Fibroblast of skin of right biceps (primary cell): ENCODE measurements at regions not wholly inside any gene's neighbourhood (a gene's known extent, or its start where the extent isn't known, plus 50 kb on each side); places are given as distances from the start of the nearest gene placed in this dataset.

ENCODE experiments used
- DNase-seq: peaks from one replicate; pipeline ENCODE4 v3.0.0-alpha.2; 2013

GRCh38 chr12:61857968-61858367 lies 402.2 kb upstream of the USP15 start:
- no peak for DNase-seq

- DNase-seq, result no peak
These were observed 399.8 kb upstream of the USP15 start for GRCh38 chr12:61860451-61860850.

DNA sequence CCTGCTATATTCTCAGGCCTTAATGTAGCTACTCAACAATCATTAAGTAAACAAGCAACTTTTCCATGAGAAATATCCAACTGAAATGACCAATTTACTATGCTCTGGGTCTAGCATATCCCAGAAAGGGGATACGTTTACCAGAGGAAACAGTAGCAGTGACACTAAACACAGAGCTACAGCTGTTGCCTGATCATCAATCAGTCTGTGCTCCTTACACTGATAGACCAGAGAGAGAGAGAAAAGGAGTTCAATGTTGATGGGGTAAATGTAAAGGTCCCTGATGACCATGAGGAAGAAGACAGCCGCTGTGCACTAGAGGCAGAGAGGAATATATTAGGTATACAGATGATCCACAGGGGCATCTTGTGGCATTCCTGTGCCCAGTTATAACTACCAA lies 397.2 kb upstream of the USP15 start:
- no peak for DNase-seq

DNA sequence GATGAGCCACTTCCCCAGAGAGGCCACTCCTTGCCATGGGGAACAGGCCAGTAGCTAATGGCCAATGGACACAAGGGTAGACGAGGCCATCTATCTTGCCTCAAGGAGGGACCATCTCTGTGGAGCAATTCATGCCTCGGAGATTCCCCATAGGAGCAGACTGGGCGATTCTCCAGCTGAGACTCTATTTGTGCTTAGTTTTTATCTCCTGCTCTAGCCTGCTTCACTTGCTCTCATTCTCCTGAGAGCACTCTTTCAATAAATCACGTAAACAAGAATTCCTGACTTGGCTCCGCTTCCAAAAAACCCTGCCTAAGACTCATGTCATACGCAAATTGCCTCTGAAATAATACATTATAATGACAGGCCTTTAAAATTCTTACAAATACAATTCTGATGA lies 396.4 kb upstream of the USP15 start:
- no peak for DNase-seq

DNA sequence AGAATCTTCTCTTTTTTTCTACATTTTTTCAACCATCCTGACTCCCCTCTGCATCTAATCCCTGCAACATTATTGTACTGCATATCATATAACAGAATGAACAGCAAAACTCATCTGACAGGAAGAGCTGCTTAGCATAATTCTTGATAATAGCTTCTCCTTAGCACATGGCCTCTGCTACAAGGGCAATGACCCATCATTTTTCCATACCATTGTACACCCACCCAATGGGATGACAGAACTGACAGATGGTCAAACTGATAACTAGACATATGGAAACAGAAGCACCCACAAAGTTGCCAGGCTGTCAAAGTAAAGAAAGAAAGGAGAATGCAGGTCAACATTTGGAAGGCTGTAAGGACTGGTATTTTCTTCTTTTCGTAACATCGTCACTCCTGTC lies 390.4 kb upstream of the USP15 start:
- DNase-seq, result no peak

DNA sequence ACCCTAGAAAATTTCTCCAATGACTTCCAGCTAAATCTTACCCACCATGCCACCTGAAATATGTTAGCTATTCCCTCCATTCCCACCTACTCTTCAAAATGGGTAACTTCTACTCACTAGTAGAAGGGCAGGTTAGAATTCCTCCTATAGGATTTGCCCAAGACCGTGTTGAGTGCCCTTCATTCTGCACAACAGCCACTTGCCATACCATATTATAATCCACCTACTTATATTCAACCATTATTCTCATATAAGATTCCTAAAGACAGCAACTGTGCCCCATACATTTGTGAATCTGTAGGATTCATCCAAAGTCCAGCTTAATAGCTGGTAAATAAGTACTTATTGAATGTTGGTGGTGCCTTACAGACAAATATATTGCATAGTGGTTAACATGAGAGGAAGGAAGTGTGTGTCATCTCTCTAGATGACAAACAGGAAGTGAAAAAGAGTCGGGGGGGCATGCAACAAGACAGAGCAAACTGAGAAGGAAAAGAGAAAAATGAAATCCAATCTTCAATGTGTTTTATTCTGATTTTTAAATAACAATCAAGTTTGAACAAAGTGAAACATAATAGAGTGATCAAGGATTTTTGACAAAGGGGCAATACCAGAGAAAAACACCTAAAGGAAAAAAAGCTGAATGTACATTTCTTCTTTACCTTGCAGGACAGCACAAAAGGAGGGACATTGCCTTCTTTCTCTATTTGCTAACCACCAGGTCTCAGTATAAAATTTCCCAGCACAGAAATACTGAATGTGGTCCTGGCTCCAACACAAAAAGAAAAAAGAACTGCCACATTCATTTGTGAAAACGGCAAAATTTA lies 389.3 kb upstream of the USP15 start:
- DNase-seq, result peak; percentile 15

GRCh38 chr12:61871485-61871810 lies 388.8 kb upstream of the USP15 start:
- no peak for DNase-seq

DNA sequence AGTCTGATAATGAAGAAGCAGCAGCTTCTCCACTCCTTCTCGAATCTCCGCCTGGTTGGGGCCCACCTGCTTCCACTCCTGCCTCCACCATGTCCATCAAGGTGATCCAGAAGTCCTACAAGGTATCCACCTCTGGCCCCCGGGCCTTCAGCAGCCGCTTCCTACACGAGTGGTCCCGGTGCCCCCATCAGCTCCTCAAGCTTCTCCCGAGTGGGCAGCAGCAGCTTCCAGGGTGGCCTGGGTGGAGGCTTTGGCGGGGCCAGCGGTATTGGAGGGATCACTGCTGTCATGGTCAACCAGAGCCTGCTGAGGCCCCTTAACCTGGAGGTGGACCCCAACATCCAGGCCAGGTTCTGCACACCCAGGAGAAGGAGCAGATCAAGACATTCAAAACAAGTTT lies 381.0 kb upstream of the USP15 start:
- DNase-seq, result no peak

DNA sequence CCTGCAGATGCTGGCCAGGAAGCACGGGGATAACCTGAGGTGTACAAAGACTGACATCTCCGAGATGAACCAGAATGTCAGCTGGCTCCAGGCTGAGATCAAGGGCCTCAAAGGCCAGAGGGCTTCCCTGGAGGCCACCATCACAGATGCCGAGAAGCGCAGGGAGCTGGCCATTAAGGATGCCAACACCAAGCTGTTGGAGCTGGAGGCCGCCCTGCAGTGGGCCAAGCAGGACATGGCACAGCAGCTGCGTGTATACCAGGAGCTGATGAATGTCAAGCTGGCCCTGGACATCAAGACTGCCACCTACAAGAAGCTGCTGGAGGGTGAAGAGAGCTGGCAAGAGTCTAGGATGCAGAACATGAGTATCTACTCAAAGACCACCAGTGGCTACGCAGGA lies 380.0 kb upstream of the USP15 start:
- DNase-seq, result no peak

DNA sequence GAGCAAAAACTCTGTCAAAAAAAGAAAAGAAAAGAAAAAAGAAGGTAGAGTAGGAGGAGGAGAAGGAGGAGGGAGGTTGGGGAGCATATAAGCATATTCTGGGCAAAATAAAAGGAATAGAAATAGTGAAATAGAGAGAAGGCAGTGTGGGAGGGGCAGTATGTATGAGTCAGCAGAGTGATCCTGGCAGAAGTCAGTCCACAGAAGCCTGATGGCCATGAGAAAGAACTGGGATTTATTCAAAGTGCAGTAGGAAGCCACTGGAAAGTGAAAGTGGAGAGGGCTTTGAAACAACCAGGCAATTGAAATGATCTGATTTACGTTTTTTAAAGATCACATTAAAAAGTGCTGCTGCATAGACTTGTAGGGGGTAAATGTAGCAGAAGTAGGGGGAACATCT lies 368.6 kb upstream of the USP15 start:
- peak; percentile 3 for DNase-seq

DNA sequence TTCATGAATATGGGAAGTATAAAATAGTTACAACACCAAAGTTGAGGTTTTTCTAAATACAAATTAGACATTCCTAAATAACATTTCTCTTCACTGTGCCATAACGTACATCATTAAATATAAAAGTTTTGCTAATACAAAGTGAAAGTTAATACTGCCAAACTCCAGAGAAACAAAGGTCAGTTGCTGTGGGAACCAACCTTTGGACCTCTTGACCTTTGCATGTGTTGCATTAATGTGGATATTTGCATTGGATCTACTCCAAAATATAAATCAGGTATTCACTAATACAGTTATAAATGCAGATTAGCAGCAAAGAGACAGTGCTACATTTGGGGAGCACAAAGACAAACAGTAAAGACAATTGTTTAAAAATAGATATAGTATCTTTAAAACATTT lies 366.0 kb upstream of the USP15 start:
- DNase-seq, result no peak

DNA sequence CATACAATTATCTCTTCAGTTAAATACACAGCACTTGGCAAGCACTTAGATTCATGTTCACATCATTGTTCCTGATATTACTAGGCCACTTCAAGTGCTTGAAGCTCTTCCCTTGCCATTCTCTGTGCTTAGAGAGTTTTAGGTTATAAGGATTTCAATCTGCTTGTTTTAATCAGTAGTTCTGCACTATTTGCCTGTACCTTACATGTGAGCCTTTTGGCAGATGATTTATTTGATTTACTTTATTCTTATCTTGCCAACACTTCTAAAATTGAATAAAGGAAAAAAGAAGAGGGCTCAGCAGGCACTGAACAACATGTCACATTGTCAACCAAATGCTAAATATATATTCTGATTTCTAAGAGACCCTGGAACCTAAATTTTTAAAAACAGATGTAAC lies 363.8 kb upstream of the USP15 start:
- DNase-seq, result no peak

DNA sequence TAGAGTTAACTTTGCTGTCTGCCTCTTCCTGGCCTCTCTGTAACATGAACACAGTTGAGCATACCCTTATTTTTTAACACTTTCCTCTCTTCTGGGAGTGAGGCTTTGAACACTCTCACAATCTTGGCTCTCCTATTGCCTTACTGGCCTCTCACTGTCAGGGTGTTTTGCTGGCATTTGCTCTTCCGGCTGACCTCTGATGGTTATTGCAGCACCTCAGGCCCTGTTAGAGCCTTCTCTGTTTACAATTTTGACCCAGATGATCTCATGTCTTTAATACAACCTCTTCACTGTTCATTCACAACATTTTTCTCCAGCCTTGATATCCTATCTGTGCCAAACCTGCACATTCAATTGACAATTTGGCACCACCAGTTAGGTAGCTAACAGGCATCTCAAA lies 357.8 kb upstream of the USP15 start:
- DNase-seq, result no peak

- no peak for DNase-seq
These were observed 349.1 kb upstream of the USP15 start for GRCh38 chr12:61911113-61911512.

DNA sequence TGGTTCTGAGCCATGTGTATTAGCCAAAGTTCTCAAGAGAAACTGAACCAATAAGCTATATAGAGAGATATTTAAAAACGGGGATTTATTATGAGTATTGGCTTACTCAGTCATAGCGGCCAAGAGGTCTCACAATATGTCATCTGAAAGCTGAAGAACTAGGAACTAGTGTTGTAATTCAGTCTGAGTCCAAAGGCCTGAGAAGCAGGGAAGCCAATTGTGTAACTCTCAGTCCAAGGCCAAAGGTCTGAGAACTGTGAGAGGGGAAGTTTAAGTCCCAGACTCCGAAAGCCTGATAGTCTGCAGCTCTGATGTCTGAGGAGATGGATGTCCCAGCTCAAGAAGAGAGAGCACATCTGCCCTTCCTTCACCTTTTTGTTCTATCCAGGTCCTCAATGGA lies 344.8 kb upstream of the USP15 start:
- DNase-seq, result no peak

- peak; percentile 58 for DNase-seq
These were observed 343.4 kb upstream of the USP15 start for GRCh38 chr12:61916831-61917230.

DNA sequence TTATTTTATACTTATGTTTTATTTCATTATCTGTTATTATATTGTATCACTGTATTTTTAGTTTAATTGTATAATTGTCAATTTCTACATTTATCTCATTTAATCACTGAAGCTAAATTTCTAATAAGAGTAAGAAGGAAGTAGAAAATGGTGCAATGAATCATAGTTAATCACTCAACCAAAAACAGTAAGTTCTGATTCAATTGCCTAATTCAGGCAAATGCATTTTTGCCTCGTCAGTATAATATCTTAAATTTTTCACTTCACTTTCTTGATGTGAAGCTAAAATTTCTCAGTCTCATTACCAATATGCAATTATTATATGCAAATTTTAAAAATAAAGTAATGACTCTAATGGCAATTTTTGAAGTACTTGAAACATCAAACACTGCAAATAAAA lies 340.5 kb upstream of the USP15 start:
- no peak for DNase-seq

DNA sequence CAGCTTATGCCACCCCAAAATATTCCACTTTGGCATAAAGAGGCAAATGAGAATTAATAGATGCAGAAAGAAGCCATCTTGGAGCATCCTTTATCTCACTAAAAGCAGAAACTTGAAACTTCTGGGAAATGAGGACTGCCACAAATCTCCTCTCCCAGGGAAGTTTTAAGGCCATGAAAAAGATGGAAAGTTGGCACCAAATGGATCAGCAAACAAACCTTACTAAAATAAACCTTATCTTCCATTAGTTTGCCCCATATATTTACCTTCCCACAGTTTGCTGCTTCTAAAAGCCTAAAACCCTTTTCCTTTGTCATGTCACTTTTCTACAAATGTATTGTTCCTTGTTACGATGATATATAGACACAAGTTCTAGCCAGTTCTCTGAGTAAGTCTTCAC lies 340.0 kb upstream of the USP15 start:
- no peak for DNase-seq

DNA sequence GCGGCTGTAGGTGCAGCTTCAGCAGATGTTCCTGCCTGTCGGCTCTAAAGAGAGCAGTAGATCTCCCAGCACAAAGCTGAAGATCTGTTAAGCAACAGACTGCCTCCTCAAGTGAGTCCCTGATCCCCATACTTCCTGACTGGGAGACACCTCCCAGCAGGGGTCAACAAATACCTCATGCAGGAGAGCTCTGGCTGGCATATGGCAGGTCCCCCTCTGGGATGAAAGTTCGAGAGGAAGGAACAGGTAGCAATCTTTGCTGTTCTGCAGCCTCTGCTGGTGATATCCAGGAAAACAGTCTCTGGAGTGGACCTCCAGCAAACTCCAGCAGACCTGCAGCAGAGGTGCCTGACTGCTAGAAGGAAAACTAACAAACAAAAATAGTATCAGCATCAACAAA lies 337.1 kb upstream of the USP15 start:
- no peak for DNase-seq

GRCh38 chr12:61934564-61934963 lies 325.6 kb upstream of the USP15 start:
- no peak for DNase-seq

- DNase-seq, result no peak
These were observed 320.2 kb upstream of the USP15 start for GRCh38 chr12:61939977-61940376.

- no peak for DNase-seq
These were observed 303.7 kb upstream of the USP15 start for GRCh38 chr12:61956545-61956944.

DNA sequence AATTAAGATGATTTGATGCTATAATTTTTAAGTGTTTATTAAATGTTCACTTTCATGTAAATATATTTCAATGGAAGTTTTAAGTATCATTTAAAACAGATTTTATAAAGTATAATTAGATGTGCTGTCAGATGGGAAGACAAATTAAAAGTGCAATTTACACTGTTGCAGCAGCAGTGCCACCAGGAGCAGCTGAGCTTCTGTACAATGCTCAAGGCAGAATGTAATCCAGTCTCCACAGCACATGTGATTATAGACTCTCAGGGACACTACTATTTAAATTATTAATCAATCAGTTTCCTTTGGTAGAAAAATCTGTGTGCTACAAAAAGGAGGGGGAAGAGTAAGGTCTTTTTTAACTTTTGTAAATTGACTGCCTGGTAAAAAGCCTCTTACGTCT lies 285.7 kb upstream of the USP15 start:
- DNase-seq, result no peak

GRCh38 chr12:61985830-61986229 lies 274.4 kb upstream of the USP15 start:
- no peak for DNase-seq

DNA sequence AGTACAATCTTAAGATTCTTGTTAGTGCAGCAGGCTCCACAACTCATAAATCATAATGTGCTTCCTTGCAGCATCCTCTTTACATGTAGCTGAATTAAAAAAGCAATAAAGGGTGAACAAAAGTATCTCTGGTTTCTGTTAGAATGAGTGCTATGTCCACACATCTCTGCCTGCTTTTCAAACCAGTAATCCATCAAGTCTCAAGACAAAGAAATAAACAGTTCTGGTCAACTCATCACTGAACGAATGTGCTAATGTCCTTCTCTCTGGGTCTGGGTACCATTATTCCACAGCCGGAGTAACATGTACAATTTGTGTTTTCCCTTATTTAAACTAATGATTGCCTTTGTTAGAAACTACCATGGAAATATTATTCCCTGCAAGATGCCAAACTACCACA lies 273.0 kb upstream of the USP15 start:
- no peak for DNase-seq

DNA sequence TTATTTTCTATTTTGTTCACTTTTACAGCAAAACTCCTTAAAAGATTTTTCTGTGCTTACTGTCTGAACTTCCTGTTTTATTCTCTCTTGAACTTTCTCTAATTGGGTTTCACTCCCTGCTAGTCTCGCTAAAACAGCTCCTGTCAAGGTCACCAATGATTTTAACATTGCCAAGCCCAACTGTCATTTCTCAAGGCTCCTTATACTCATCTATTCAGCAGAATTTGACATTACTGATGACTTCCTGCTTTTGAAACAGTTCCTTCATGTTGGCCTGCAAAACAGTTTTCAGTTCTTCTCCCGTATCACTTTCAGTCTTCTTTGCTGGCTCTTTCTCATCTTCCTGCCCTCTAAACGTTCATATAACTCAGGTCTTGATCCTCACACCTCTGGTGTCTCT lies 268.5 kb upstream of the USP15 start:
- DNase-seq, result no peak
